Activated naive CD4-positive, alpha-beta T cell treated with anti-CD3 and anti-CD28 coated beads for 36 hours (primary cell): ENCODE measurements at regions not wholly inside any gene's neighbourhood (a gene's known extent, or its start where the extent isn't known, plus 50 kb on each side); places are given as distances from the start of the nearest gene placed in this dataset.
"Not testable (repeated sequence)": the region's sequence is repeated elsewhere in the genome, so short reads cannot be mapped to it uniquely, and the experiment has no call there.

ENCODE experiments used
- CTCF ChIA-PET: fragments of 350-600 bp; sonication (Branson Sonifier 250); formaldehyde crosslinking; loops from one replicate; lab custom pipeline; 2021; ENCODE audit warnings: antibody characterized with exemption; lab: Charles Lee
- DNase-seq: peaks from one replicate; pipeline ENCODE4 v3.0.0-alpha.2; 2020
- H3K27ac Mint-ChIP-seq: one replicate; pipeline ENCODE4 v1.8.0; 2021; ENCODE audit warnings: mild to moderate bottlenecking, mixed read lengths
- H3K27me3 Mint-ChIP-seq: one replicate; pipeline ENCODE4 v1.8.0; 2021; ENCODE audit warnings: low read depth, mixed read lengths
- H3K36me3 Mint-ChIP-seq: one replicate; pipeline ENCODE4 v1.8.0; 2021; ENCODE audit warnings: low read depth, mixed read lengths
- H3K4me1 Mint-ChIP-seq: one replicate; pipeline ENCODE4 v1.8.0; 2021; ENCODE audit warnings: low read depth, mixed read lengths
- H3K4me3 Mint-ChIP-seq: one replicate; pipeline ENCODE4 v1.8.0; 2021; ENCODE audit warnings: mild to moderate bottlenecking, moderate library complexity, mixed read lengths
- H3K9me3 Mint-ChIP-seq: one replicate; pipeline ENCODE4 v1.8.0; 2021; ENCODE audit warnings: mixed read lengths
- intact Hi-C: fragments of 100-400 bp; cut with micrococcal nuclease; formaldehyde crosslinking; loops from one replicate; pipeline ENCODE4 v1.15.1; 2023

DNA sequence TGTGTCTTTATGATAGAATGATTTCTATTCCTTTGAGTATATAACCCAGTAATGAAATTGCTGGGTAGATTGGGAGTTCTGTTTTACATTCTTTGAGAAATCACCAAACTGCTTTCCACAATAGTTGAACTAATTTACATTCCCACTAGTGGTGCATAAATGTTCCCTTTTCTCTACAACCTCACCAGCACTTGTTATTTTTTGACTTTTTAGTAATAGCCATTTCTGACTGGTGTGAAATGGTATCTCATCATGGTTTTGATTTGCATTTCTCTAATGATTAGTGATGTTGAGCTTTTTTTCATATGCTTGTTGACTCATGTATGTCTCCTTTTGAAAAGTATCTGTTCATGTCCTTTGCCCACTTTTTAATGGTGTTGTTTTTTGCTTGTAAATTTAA lies 296.0 kb upstream of the PIK3R1 start:
- H3K9me3 Mint-ChIP-seq: not testable (repeated sequence)

DNA sequence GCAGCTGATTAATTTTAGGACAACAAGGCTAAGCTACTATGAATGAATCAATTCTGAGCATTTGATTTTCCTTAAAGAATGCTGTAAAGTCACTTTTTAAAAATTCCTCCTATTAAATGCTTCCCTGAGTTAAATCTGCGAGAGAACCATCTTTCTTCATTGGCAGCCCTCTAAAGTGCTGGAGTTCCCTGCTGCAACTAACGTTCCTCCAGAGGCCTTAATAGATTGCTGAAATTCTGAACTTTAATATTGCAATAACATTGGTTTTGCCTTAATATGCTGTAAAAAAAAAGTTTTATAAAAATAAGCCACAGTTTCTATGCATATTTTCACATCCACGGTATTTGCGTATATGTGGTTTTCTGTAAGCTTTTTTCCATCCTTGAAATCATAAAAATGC lies 298.0 kb upstream of the PIK3R1 start:
- H3K36me3 Mint-ChIP-seq: no peaks in the 10 kb centered on the region
- no peaks in the 10 kb centered on the region for H3K4me1 Mint-ChIP-seq
- intact Hi-C loops: no loop called here
- H3K4me3 Mint-ChIP-seq: no peak overlapping the region
- peaks cover 2% of the 10 kb centered on the region for H3K27me3 Mint-ChIP-seq
- H3K27ac Mint-ChIP-seq: no peak overlapping the region
- H3K9me3 Mint-ChIP-seq: peaks cover 4% of the 10 kb centered on the region
- no peak for DNase-seq
- CTCF ChIA-PET: no interaction called here

More for the DNA sequence above, 296.0 kb upstream of the PIK3R1 start:
- H3K36me3 Mint-ChIP-seq, H3K4me1 Mint-ChIP-seq, H3K4me3 Mint-ChIP-seq, DNase-seq, CTCF ChIA-PET, H3K27me3 Mint-ChIP-seq, H3K27ac Mint-ChIP-seq, intact Hi-C loops: not testable (repeated sequence)

DNA sequence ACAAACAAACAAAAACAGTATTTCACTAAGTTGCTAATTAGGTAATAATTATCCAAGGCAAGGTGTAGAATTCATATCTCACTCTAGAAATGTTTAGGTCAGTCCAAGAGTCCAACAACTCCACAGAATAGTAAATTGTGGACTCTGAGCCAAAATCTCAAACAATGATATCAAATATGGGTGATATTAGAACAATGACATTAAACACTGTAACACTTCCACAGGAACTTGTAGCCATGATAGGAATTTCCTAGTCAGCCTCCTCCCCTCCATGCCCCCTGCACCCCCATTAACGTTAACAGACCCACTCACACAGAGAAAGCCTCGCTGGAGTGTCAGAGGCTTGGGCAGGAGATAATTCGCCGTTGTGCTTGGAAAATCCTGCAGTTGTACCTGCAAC lies 305.0 kb upstream of the PIK3R1 start:
- H3K4me1 Mint-ChIP-seq: no peaks in the 10 kb centered on the region
- no peak overlapping the region for H3K4me3 Mint-ChIP-seq
- no peak for DNase-seq
- no peaks in the 10 kb centered on the region for H3K36me3 Mint-ChIP-seq
- H3K27ac Mint-ChIP-seq: no peak overlapping the region
- CTCF ChIA-PET: no interaction called here
- no peaks in the 10 kb centered on the region for H3K9me3 Mint-ChIP-seq
- intact Hi-C loops: no loop called here
- H3K27me3 Mint-ChIP-seq: no peaks in the 10 kb centered on the region

DNA sequence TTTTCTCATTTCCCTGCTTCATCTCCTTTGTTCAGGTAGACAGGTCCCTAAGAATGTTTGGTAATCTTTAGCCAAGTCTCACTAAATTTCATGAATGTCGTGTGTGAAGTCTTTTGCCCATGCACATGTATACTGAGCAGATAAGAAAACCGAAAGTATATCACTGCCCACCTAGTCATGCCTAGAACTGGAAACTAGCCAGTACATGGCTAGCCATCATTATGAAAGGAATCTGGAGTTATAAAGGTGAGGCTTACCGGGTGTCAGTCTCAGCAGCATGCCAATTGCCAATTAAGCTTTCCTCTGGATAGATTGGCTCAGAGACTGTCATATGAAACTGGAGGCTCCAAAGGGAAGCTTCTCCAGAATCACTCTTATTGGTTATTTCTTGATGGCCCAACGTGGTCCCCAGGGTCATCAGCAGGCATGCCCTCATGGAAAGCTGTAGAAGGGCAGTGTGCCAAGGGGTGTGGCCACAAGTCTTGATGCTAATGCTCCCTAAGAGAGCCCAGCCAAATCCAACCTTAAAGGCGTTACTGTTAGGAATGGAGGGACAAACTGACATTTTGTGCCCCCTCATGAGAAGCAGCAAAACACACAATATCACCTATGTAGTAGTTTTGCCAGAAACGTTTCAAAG lies 307.3 kb upstream of the PIK3R1 start:
- Mint-ChIP-seq H3K27me3 (no peaks in the 10 kb centered on the region), H3K9me3 (no peaks in the 10 kb centered on the region), H3K27ac (no peak overlapping the region)

DNA sequence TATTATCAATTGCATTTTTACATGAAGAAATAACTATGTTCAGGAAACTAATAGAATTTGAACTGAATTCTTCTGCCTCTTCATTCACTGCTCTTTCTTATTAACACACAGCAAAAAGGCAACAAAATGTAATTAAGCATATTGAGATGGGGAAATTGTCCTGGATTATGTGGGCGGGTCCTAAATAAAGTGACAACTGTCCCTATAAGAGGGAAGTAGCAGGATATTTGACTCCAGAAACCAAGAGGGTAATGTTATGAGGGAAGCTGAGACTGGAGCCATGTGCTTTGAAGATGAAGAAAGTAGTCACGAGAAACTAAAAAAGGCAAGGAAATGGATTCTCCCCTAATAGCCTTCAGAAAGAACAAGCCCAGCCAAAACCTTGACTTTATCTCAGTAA lies 311.2 kb upstream of the PIK3R1 start:
- Mint-ChIP-seq H3K27me3 (no peaks in the 10 kb centered on the region), H3K4me1 (no peaks in the 10 kb centered on the region), H3K36me3 (no peaks in the 10 kb centered on the region), H3K9me3 (no peaks in the 10 kb centered on the region), H3K4me3 (no peak overlapping the region), H3K27ac (no peak overlapping the region)
- no peak for DNase-seq
- CTCF ChIA-PET: no interaction called here
- intact Hi-C loops: no loop called here

More for the DNA sequence above, 307.3 kb upstream of the PIK3R1 start:
- CTCF ChIA-PET: no interaction called here
- no peak for DNase-seq
- H3K4me1 Mint-ChIP-seq: no peaks in the 10 kb centered on the region
- H3K4me3 Mint-ChIP-seq: no peak overlapping the region
- intact Hi-C loops: no loop called here
- H3K36me3 Mint-ChIP-seq: no peaks in the 10 kb centered on the region

DNA sequence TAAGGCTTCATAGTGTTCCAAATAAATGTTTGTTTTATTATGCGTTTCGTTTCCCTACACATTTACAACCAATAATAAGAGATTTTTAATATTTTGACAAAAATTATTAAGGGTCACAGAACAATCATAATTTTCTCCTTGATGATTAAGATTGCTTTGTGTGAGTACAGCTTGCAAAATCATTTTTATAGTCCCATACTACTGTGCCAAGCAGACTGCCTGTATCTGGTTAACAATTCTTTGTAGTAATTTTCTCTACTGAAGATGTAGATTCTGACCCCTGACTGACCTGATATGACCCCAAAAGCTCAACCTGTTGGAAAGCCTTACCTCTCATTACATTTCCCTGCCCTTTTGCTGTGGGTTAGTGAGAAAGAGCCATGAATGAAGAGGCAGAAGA lies 311.9 kb upstream of the PIK3R1 start:
- intact Hi-C loops: no loop called here
- CTCF ChIA-PET: no interaction called here
- Mint-ChIP-seq H3K27me3 (no peaks in the 10 kb centered on the region), H3K27ac (no peak overlapping the region), H3K4me3 (no peak overlapping the region), H3K36me3 (no peaks in the 10 kb centered on the region), H3K9me3 (no peaks in the 10 kb centered on the region), H3K4me1 (no peaks in the 10 kb centered on the region)
- DNase-seq: no peak

DNA sequence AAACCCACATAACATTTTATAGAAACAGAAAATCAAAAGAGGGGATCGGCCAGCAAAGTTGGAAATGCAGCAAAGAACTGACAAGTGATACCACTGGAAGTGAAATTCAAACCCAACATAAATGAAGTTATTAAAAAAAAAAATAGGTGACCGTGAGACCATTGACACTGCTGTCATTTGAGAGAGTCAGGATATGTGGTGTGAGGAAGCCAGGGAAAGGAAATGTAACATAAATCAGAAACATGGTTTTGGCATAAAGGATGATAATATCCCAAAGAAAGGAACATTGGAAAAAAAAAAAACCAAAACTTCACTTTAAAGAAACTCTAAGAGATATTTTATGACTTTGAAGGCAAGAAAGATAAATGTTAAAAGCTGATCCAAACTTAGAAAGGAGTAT lies 312.4 kb upstream of the PIK3R1 start:
- Mint-ChIP-seq H3K4me1 (no peaks in the 10 kb centered on the region), H3K27ac (no peak overlapping the region), H3K27me3 (no peaks in the 10 kb centered on the region), H3K9me3 (no peaks in the 10 kb centered on the region), H3K36me3 (no peaks in the 10 kb centered on the region), H3K4me3 (no peak overlapping the region)
- no peak for DNase-seq
- CTCF ChIA-PET: no interaction called here
- intact Hi-C loops: no loop called here

DNA sequence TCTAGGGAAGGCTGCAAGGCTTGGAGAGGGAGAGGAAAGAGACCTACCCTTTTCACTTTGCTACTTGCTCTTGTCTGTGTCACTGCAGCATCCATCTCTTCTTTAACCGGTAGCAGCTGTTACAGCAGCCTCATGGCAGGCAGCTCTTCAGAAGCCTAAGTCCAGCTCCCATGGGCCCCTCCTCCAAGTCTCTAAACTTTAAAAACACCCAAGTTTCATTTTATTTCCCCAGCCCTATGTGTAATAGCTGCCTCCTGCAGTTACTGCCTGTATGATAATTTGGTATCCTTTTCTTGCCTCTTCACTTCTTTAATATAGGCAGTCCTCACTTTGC lies 313.1 kb upstream of the PIK3R1 start:
- no peak overlapping the region for H3K4me3 Mint-ChIP-seq
- H3K36me3 Mint-ChIP-seq: no peaks in the 10 kb centered on the region
- no peaks in the 10 kb centered on the region for H3K4me1 Mint-ChIP-seq
- no peak overlapping the region for H3K27ac Mint-ChIP-seq
- H3K27me3 Mint-ChIP-seq: no peaks in the 10 kb centered on the region
- CTCF ChIA-PET: no interaction called here
- intact Hi-C loops: no loop called here
- no peaks in the 10 kb centered on the region for H3K9me3 Mint-ChIP-seq
- DNase-seq: no peak

DNA sequence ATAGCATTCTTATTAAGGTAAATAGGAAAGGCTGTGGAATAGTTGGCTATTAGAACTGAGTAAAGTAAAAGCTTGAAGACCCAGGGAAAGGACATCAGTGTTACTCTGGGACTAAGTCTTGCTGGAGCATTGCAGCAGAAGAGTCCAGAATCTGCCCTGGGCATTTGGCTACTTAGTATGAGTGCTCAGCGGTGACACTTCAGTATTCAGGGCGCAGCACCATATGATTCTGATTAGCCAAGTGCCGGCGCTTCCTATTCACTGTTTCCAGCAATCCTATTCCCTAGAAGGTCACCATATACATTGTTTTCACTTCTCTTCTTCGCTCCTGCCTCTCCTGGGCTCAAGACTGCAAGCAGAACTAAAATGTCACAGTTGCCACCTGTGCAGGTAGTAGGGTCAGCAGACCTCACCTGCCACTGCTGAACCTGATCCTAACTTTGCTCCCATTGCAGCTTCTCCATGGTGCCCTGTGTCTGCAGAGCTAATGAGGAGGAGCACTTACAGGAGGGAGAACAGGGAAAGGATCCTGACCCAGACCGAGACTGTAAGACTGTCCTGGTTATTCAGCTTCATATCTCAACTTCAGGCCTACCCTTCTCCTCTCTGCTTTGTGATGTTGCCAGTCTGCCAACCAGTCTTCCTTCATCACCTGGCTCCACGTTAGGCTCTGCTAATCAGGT lies 313.6 kb upstream of the PIK3R1 start:
- CTCF ChIA-PET: no interaction called here
- Mint-ChIP-seq H3K4me1 (no peaks in the 10 kb centered on the region), H3K27me3 (no peaks in the 10 kb centered on the region), H3K9me3 (no peaks in the 10 kb centered on the region), H3K36me3 (no peaks in the 10 kb centered on the region), H3K4me3 (no peak overlapping the region), H3K27ac (no peak overlapping the region)
- no peak for DNase-seq
- intact Hi-C loops: no loop called here

DNA sequence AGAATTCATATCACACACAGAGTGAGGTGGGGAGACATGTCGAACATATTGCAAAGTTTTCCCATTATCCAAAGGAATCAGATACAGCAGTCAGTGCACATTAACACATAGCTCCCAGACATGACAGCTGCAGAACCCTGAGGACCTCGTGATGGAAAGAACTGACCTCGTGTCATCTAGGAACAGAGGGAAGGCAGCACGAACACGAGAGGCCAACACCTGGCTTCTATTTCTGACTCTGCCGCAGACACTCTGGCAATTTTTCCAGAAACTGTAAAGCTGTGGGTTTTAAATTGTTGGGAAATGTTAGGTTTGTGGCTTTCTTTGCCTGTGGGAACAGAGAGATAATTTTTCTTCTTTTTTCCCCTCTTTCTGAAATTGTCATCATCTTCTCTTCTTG lies 315.0 kb upstream of the PIK3R1 start:
- no peaks in the 10 kb centered on the region for H3K27me3 Mint-ChIP-seq
- no peak overlapping the region for H3K4me3 Mint-ChIP-seq
- CTCF ChIA-PET: no interaction called here
- intact Hi-C loops: no loop called here
- H3K36me3 Mint-ChIP-seq: no peaks in the 10 kb centered on the region
- H3K9me3 Mint-ChIP-seq: no peaks in the 10 kb centered on the region
- H3K27ac Mint-ChIP-seq: no peak overlapping the region
- DNase-seq: no peak
- H3K4me1 Mint-ChIP-seq: no peaks in the 10 kb centered on the region

DNA sequence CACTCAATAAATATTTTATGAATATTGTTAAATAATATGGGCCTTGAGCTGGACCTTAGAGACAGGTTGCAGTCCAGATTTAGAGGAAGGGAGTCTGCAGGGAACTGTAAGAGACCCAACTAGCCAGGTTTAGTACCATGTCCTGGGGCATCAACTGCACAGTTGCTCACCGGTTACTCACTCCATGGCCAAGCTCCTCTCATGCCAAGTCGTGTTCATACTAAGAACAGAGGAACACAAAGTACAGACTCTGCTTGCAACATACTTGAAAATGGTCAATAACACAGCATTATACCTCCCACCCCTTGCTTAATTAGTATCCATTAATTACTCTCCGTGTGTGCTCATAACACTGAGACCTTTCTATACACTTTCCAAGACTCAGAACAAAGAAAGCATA lies 317.6 kb upstream of the PIK3R1 start:
- CTCF ChIA-PET: no interaction called here
- H3K36me3 Mint-ChIP-seq: no peaks in the 10 kb centered on the region
- no peak overlapping the region for H3K27ac Mint-ChIP-seq
- no peaks in the 10 kb centered on the region for H3K4me1 Mint-ChIP-seq
- intact Hi-C loops: no loop called here
- DNase-seq: no peak
- no peaks in the 10 kb centered on the region for H3K27me3 Mint-ChIP-seq
- H3K4me3 Mint-ChIP-seq: no peak overlapping the region
- H3K9me3 Mint-ChIP-seq: no peaks in the 10 kb centered on the region

DNA sequence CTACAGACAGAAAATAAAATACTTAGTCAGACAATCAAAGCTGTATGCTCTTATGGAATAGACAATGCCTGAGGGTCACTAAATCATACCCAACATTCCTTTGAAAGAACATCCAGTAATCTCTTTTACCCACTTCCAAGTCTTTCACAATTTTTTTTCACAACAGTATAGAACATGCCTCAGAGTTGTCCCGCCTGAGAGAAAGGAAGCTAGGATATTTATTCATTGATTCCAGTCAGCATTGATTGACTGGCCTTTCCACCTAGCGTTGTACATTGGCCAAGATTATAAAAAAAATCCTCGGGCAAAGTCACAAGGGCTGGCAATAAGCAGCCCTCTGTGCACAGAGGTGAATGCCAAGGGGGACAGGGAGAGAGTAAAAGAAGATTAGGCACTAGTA lies 318.1 kb upstream of the PIK3R1 start:
- H3K36me3 Mint-ChIP-seq: no peaks in the 10 kb centered on the region
- intact Hi-C loops: no loop called here
- no peak overlapping the region for H3K27ac Mint-ChIP-seq
- DNase-seq: no peak
- no peak overlapping the region for H3K4me3 Mint-ChIP-seq
- no peaks in the 10 kb centered on the region for H3K4me1 Mint-ChIP-seq
- CTCF ChIA-PET: no interaction called here
- H3K9me3 Mint-ChIP-seq: no peaks in the 10 kb centered on the region
- no peaks in the 10 kb centered on the region for H3K27me3 Mint-ChIP-seq

DNA sequence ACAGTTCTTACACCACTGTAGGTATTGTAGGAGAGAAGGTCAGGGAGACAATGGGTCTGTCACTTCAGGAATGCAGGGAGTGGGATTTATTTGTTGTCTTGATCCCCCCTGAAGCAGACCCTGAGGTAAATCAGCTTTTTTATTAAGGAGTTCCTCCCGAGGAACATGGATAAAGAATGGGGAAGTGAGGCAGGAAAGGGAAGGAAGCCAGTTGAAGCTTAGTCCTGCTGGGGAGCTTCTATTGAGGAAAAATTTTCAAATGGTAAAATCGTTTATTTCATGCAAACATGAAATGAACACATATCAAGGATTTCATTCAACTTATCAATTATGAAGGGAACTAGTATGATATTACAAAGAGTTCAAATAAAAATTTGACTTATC lies 318.6 kb upstream of the PIK3R1 start:
- Mint-ChIP-seq H3K9me3 (no peaks in the 10 kb centered on the region), H3K27ac (no peak overlapping the region), H3K4me1 (no peaks in the 10 kb centered on the region), H3K27me3 (no peaks in the 10 kb centered on the region), H3K4me3 (no peak overlapping the region), H3K36me3 (no peaks in the 10 kb centered on the region)
- CTCF ChIA-PET: no interaction called here
- intact Hi-C loops: no loop called here
- no peak for DNase-seq
